ENCODE measurements at regions not wholly inside any gene's neighbourhood (a gene's known extent, or its start where the extent isn't known, plus 50 kb on each side); places are given as distances from the start of the nearest gene placed in this dataset.

DNA sequence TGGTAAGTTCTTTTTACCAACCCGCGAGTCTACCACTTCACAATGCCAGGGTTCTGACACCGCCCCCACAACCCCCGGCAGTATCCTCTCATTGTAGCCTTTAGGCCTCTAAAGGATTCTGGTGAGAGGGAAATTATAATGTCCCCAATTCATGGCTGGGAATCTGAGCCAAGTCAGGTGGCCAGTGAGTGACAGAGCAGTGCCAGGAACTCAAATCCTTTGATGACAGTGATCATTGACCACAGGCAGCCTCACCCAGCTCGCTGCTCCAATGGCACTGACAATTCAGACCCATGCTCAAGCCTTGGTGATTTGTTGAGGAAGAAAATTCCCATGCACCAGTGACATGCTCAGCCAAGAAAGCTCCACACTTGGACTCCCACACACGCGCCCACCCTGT lies 63.4 kb upstream of the CSF1 start:
- no peak for TF ChIP-seq YY1 (IDR thresholded peaks at IDR 0.05; ENCODE audit: insufficient read depth, insufficient read length)
- no peak for TF ChIP-seq ZNF274 (IDR thresholded peaks at IDR 0.05; ENCODE audit: low read depth, low read length)
